H9 (cell line): ENCODE measurements at regions not wholly inside any gene's neighbourhood (a gene's known extent, or its start where the extent isn't known, plus 50 kb on each side); places are given as distances from the start of the nearest gene placed in this dataset.

Source experiments
- DNase-seq: peaks from one replicate; pipeline ENCODE4 v3.0.0-alpha.2; 2017
- H2AFZ ChIP-seq: one replicate; pipeline ENCODE4 v1.6.1; 2013; ENCODE audit warnings: mild to moderate bottlenecking, low read length, control low read depth, moderate library complexity
- H2AK5ac ChIP-seq: 2 replicates; pipeline ENCODE4 v1.6.1; 2013; ENCODE audit warnings: low read length, control low read depth, mixed read lengths; ENCODE audit not compliant: insufficient read length
- H2BK120ac ChIP-seq: one replicate; pipeline ENCODE4 v1.6.1; 2013; ENCODE audit warnings: low read depth, mild to moderate bottlenecking, low read length, control low read depth, inconsistent platforms; ENCODE audit not compliant: poor library complexity, severe bottlenecking
- H2BK12ac ChIP-seq: 2 replicates; pipeline ENCODE4 v1.6.1; 2013; ENCODE audit warnings: low read length, control low read depth, mixed read lengths, low read depth; ENCODE audit not compliant: insufficient read length
- H2BK15ac ChIP-seq: 2 replicates; pipeline ENCODE4 v1.6.1; 2013; ENCODE audit warnings: low read depth, low read length, control low read depth
- H2BK20ac ChIP-seq: one replicate; pipeline ENCODE4 v1.6.1; 2013; ENCODE audit warnings: low read depth, mild to moderate bottlenecking, low read length, control low read depth, inconsistent platforms; ENCODE audit not compliant: poor library complexity, severe bottlenecking
- H2BK5ac ChIP-seq: 2 replicates; pipeline ENCODE4 v1.6.1; 2013; ENCODE audit warnings: low read length, control low read depth, mixed read lengths; ENCODE audit not compliant: insufficient read length
- H3K14ac ChIP-seq: 2 replicates; pipeline ENCODE4 v1.6.1; 2013; ENCODE audit warnings: low read length, control low read depth; ENCODE audit not compliant: insufficient read depth
- H3K18ac ChIP-seq: 2 replicates; pipeline ENCODE4 v1.6.1; 2013; ENCODE audit warnings: low read depth, mild to moderate bottlenecking, mixed read lengths, low read length, control low read depth; ENCODE audit not compliant: insufficient read length
- H3K23ac ChIP-seq: 2 replicates; pipeline ENCODE4 v1.6.1; 2013; ENCODE audit warnings: low read length, control low read depth, mixed read lengths, low read depth; ENCODE audit not compliant: insufficient read length
- H3K23me2 ChIP-seq: 2 replicates; pipeline ENCODE4 v1.6.1; 2013; ENCODE audit warnings: low read depth, mild to moderate bottlenecking, mixed read lengths, low read length, control low read depth; ENCODE audit not compliant: insufficient read length, poor library complexity, severe bottlenecking
- H3K27ac ChIP-seq: 2 replicates; pipeline ENCODE4 v1.5.1; 2013; ENCODE audit warnings: low read length, control low read depth, mixed read lengths, low read depth; ENCODE audit not compliant: insufficient read length
- H3K27me3 ChIP-seq: 2 replicates; pipeline ENCODE4 v1.6.1; 2013; ENCODE audit warnings: low read length, control low read depth, inconsistent platforms; ENCODE audit not compliant: insufficient read depth
- H3K4ac ChIP-seq: 2 replicates; pipeline ENCODE4 v1.6.1; 2013; ENCODE audit warnings: low read depth, mild to moderate bottlenecking, control low read depth, inconsistent platforms, low read length, moderate library complexity
- H3K4me1 ChIP-seq: 2 replicates; pipeline ENCODE4 v1.6.1; 2013; ENCODE audit warnings: low read length, control low read depth, inconsistent platforms; ENCODE audit not compliant: insufficient read depth
- H3K4me2 ChIP-seq: 2 replicates; pipeline ENCODE4 v1.6.1; 2013; ENCODE audit warnings: low read length, control low read depth, mixed read lengths; ENCODE audit not compliant: insufficient read length, insufficient read depth
- H3K56ac ChIP-seq: 2 replicates; pipeline ENCODE4 v1.6.1; 2013; ENCODE audit warnings: low read depth, mild to moderate bottlenecking, mixed read lengths, low read length, control low read depth; ENCODE audit not compliant: insufficient read length
- H3K79me1 ChIP-seq: 2 replicates; pipeline ENCODE4 v1.6.1; 2013; ENCODE audit warnings: low read depth, mild to moderate bottlenecking, moderate library complexity, low read length, control low read depth, inconsistent platforms; ENCODE audit not compliant: insufficient read depth, poor library complexity, severe bottlenecking
- H3K79me2 ChIP-seq: 2 replicates; pipeline ENCODE4 v1.6.1; 2013; ENCODE audit warnings: low read length, control low read depth, inconsistent platforms; ENCODE audit not compliant: insufficient read depth
- H3K9ac ChIP-seq: 2 replicates; pipeline ENCODE4 v1.6.1; 2013; ENCODE audit warnings: low read length, control low read depth, mixed read lengths; ENCODE audit not compliant: insufficient read length; ENCODE audit errors: extremely low read depth
- H3K9me3 ChIP-seq: one replicate; pipeline ENCODE4 v1.6.1; 2013; ENCODE audit warnings: low read depth, low read length, inconsistent platforms; ENCODE audit not compliant: control insufficient read depth
- H3T11ph ChIP-seq: one replicate; pipeline ENCODE4 v1.6.1; 2013; ENCODE audit warnings: mild to moderate bottlenecking, low read length, control low read depth, inconsistent platforms
- H4K20me1 ChIP-seq: one replicate; pipeline ENCODE4 v1.6.1; 2013; ENCODE audit not compliant: control insufficient read depth, insufficient read length, insufficient read depth
- H4K5ac ChIP-seq: 2 replicates; pipeline ENCODE4 v1.6.1; 2013; ENCODE audit warnings: low read depth, mild to moderate bottlenecking, mixed read lengths, low read length, control low read depth; ENCODE audit not compliant: insufficient read length
- H4K8ac ChIP-seq: replicated peaks from 2 replicates; pipeline ENCODE4 v1.6.1; 2013; ENCODE audit warnings: low read length, control low read depth, mixed read lengths, low read depth; ENCODE audit not compliant: insufficient read length
- H4K91ac ChIP-seq: 2 replicates; pipeline ENCODE4 v1.6.1; 2013; ENCODE audit warnings: low read depth, mild to moderate bottlenecking, moderate library complexity, mixed read lengths, low read length, control low read depth; ENCODE audit not compliant: insufficient read length
- H3K27ac Mint-ChIP-seq, 3 experiments: 2 replicates in 2 of 3; 3 replicates in 1 of 3; pipeline ENCODE4 v1.8.0; 2020 to 2021; ENCODE audit warnings: mixed read lengths in 3 of 3, mild to moderate bottlenecking in 1 of 3, moderate library complexity in 1 of 3
- H3K27me3 Mint-ChIP-seq: 2 replicates; pipeline ENCODE4 v1.8.0; 2021; ENCODE audit warnings: low read depth, mild to moderate bottlenecking, moderate library complexity, mixed read lengths
- H3K36me3 Mint-ChIP-seq, 3 experiments: 2 replicates in 2 of 3; 3 replicates in 1 of 3; pipeline ENCODE4 v1.8.0; 2020 to 2021; ENCODE audit warnings: low read depth in 3 of 3, mixed read lengths in 3 of 3; ENCODE audit not compliant: insufficient read depth in 1 of 3
- H3K4me1 Mint-ChIP-seq, 2 experiments: 2 replicates each; pipeline ENCODE4 v1.8.0; 2020; ENCODE audit warnings: mixed read lengths in 2 of 2
- H3K4me3 Mint-ChIP-seq, 2 experiments: 2 replicates in 1 of 2; 3 replicates in 1 of 2; pipeline ENCODE4 v1.8.0; 2020 to 2021; ENCODE audit warnings: mild to moderate bottlenecking in 2 of 2, mixed read lengths in 2 of 2, moderate library complexity in 1 of 2
- H3K9me3 Mint-ChIP-seq, 2 experiments: 2 replicates in 1 of 2; 3 replicates in 1 of 2; pipeline ENCODE4 v1.8.0; 2020; ENCODE audit warnings: mild to moderate bottlenecking in 2 of 2, mixed read lengths in 2 of 2, moderate library complexity in 1 of 2
- CTCF ChIP-seq: fragments of 200-600 bp; sonication (generic); conservative IDR thresholded peaks from 3 replicates; pipeline ENCODE4 v1.8.0; 2021; ENCODE audit warnings: antibody characterized with exemption, mild to moderate bottlenecking
- WGBS: extraction: QIAGEN DNeasy Blood & Tissue Kit; methylation state at CpG from one replicate; pipeline ENCODE4 v1.1.7; 2013; ENCODE audit warnings: missing lambda C conversion rate, low lambda C conversion rate, mixed read lengths; ENCODE audit not compliant: insufficient read length; ENCODE audit errors: extremely low coverage; 5-methylcytosine and 5-hydroxymethylcytosine counted together

- Mint-ChIP-seq H3K4me1 (peaks cover 32 to 35% of the 10 kb centered on the region in 2 experiments), H3K9me3 (peaks cover 2 to 7% of the 10 kb centered on the region in 2 experiments; a peak in 3 of 5 replicates), H3K4me3 (no peak overlapping the region), H3K27me3 (peaks cover 2% of the 10 kb centered on the region; the same call in 1 of the 2 replicates), H3K27ac (no peak overlapping the region), H3K36me3 (peaks cover 0 to 6% (median 3%) of the 10 kb centered on the region in 3 experiments; a peak in 5 of 7 replicates)
- Histone ChIP-seq H3K4ac (no peak overlapping the region), H2BK120ac (no peak overlapping the region), H3K27ac (no peak overlapping the region), H4K91ac (no peak overlapping the region), H3K27me3 (no peaks in the 10 kb centered on the region; the same call in 1 of the 2 replicates), H3K79me1 (no peaks in the 10 kb centered on the region), H3K14ac (no peak overlapping the region), H3K23ac (no peak overlapping the region), H3K9me3 (no peaks in the 10 kb centered on the region), H2BK15ac (no peak overlapping the region), H3K56ac (no peak overlapping the region), H3T11ph (no peak overlapping the region), H3K4me1 (peaks cover 2% of the 10 kb centered on the region; the same call in 1 of the 2 replicates), H3K79me2 (no peaks in the 10 kb centered on the region), H2BK5ac (no peak overlapping the region), H2BK12ac (no peak overlapping the region), H4K8ac (no peak overlapping the region), H2AK5ac (no peak overlapping the region), H4K20me1 (no peaks in the 10 kb centered on the region), H2BK20ac (no peak overlapping the region), H2AFZ (no peak overlapping the region), H4K5ac (no peak overlapping the region), H3K23me2 (no peaks in the 10 kb centered on the region), H3K4me2 (no peak overlapping the region), H3K18ac (no peak overlapping the region), H3K9ac (no peak overlapping the region)
- DNase-seq: no peak
- no CpG with 5 or more reads among the region's 4 CpGs for WGBS
- no peak for TF ChIP-seq CTCF
These were observed 248.9 kb upstream of the CITED2 start for GRCh38 chr6:139623372-139623771.
